Thoracic aorta (tissue), 2 donors: ENCODE measurements at regions not wholly inside any gene's neighbourhood (a gene's known extent, or its start where the extent isn't known, plus 50 kb on each side); places are given as distances from the start of the nearest gene placed in this dataset.
A peak's percentile ranks its signal among the peaks of the same experiment; 100 is the strongest.
"Not testable (repeated sequence)": the region's sequence is repeated elsewhere in the genome, so short reads cannot be mapped to it uniquely, and the experiment has no call there.

Experiments
- ATAC-seq: fragments of 150-250 bp; one replicate; pipeline ENCODE4 v1.8.0; 2017; ENCODE audit warnings: low read depth; ENCODE audit not compliant: insufficient number of reproducible peaks, low FRiP score
- DNase-seq: peaks from one replicate; pipeline ENCODE4 v3.0.0-alpha.2; 2020; ENCODE audit warnings: low spot score
- H3K27ac ChIP-seq, 2 donors: fragments of 200-600 bp; sonication (generic); 1 replicate in 1 of 2; 2 replicates in 1 of 2; pipeline ENCODE4 v1.5.1; 2016; ENCODE audit warnings: mild to moderate bottlenecking in 2 of 2, moderate library complexity in 2 of 2
- H3K27me3 ChIP-seq: fragments of 200-600 bp; sonication (generic); replicated peaks from 2 replicates; pipeline ENCODE4 v1.6.0; 2016; ENCODE audit warnings: mild to moderate bottlenecking; ENCODE audit not compliant: insufficient read depth
- H3K36me3 ChIP-seq: fragments of 200-600 bp; sonication (generic); one replicate; pipeline ENCODE4 v1.5.1; 2016
- H3K4me1 ChIP-seq, 2 donors: fragments of 200-600 bp; sonication (generic); 1 replicate in 1 of 2; 2 replicates in 1 of 2; pipeline versions ENCODE4 v1.5.1 to v1.6.0; 2016; ENCODE audit warnings: low read depth in 2 of 2, mild to moderate bottlenecking in 1 of 2; ENCODE audit not compliant: control insufficient read depth in 1 of 2
- H3K4me3 ChIP-seq: fragments of 200-600 bp; sonication (generic); 2 replicates; pipeline ENCODE4 v1.5.1; 2016; ENCODE audit warnings: mild to moderate bottlenecking
- H3K9me3 ChIP-seq: fragments of 200-600 bp; sonication (generic); 2 replicates; pipeline ENCODE4 v1.5.1; 2016
- CTCF ChIP-seq: fragments of 200-600 bp; sonication (generic); IDR thresholded peaks from one replicate; pipeline ENCODE4 v1.5.1; 2019; ENCODE audit warnings: antibody characterized with exemption

DNA sequence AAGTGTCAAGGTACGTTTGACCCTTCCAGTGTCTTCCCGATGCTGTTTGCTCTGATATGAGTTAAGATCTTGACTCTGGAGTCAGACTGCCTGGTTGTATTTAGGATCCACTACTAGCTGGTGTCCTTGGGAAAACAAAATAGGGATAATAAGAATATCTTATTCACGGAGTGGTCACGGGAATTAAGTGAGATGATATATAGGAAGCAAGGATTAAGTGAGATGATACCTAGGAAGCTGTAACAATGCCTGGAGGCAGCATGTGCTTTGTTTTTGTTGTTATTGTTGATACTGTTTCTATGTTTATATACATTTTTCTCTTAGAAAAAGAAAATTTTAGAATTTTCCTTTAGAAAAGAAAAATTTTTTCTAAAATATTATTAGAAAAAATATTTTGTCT lies 87.0 kb downstream of the LYZL1 start:
- Histone ChIP-seq H3K4me3 (no peak overlapping the region), H3K4me1 (peaks cover 0 to 3% of the 10 kb centered on the region in 2 donors), H3K36me3 (no peaks in the 10 kb centered on the region), H3K27ac (no peak overlapping the region), H3K9me3 (no peaks in the 10 kb centered on the region), H3K27me3 (no peaks in the 10 kb centered on the region)
- DNase-seq = no peak
- no peak for TF ChIP-seq CTCF
- ATAC-seq = no peak

DNA sequence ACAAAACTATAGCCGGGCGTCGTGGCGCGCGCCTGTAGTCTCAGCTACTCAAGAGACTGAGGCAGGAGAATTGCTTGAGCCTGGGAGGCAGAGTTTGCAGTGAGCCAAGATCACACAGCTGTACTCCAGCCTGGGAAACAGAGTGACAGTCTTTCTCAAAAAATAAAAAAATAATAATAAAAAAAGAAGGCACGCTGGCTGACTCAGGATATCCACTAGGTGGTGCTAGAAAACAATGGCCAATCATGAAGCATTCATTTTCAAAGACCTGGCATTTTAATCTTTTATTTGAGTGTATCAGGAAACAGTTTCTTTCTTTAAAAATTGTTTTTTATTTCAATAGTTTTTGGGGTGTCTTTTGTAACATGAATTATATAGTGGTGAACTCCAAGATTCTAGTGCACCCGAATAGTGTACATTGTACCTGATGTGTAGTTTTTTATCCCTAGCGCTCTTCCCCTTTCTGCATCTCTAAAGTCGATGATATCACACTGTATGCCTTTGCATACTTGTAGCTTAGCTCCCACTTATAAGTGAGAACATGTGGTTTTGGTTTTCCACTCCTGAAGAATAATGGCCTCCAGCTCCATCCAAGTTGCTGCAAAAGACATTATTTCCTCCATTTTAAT lies 88.6 kb downstream of the LYZL1 start:
- Histone ChIP-seq H3K36me3 (no peaks in the 10 kb centered on the region), H3K9me3 (no peaks in the 10 kb centered on the region), H3K4me1 (no peaks in the 10 kb centered on the region), H3K4me3 (no peak overlapping the region), H3K27ac (no peak overlapping the region), H3K27me3 (no peaks in the 10 kb centered on the region)
- ATAC-seq = no peak
- TF ChIP-seq CTCF = peak; percentile 67
- no peak for DNase-seq

DNA sequence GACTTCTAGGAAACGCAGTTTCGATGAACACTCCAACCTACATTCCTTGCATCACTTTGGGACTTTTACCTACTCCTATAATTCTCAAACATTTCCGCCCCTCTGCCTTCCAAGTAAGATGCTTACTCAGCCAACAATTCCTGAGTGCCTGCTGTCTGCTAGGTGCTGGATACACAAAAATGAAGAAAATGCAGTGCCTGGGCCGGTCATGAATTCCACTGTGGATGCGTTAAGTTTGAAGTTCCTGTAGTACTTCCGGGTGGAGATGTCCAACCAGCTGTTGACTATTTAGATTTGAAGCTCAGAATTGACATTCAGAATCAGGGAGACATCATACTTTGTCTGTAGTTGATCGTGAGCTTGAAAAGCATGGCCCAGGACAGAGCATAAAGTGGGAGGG lies 89.2 kb downstream of the LYZL1 start:
- no peak overlapping the region for H3K27ac ChIP-seq
- DNase-seq (no peak), ATAC-seq (no peak)
- TF ChIP-seq CTCF = no peak
- H3K36me3 ChIP-seq = no peaks in the 10 kb centered on the region
- H3K4me1 ChIP-seq = no peaks in the 10 kb centered on the region
- H3K27me3 ChIP-seq = no peaks in the 10 kb centered on the region
- no peak overlapping the region for H3K4me3 ChIP-seq
- H3K9me3 ChIP-seq = no peaks in the 10 kb centered on the region

GRCh38 chr10:29379208-29379607 lies 90.3 kb downstream of the LYZL1 start:
- DNase-seq = no peak
- TF ChIP-seq CTCF = no peak
- H3K27ac ChIP-seq = no peak overlapping the region
- H3K4me3 ChIP-seq = no peak overlapping the region
- no peaks in the 10 kb centered on the region for H3K36me3 ChIP-seq
- no peak for ATAC-seq
- no peaks in the 10 kb centered on the region for H3K4me1 ChIP-seq
- H3K9me3 ChIP-seq = no peaks in the 10 kb centered on the region
- H3K27me3 ChIP-seq = no peaks in the 10 kb centered on the region

DNA sequence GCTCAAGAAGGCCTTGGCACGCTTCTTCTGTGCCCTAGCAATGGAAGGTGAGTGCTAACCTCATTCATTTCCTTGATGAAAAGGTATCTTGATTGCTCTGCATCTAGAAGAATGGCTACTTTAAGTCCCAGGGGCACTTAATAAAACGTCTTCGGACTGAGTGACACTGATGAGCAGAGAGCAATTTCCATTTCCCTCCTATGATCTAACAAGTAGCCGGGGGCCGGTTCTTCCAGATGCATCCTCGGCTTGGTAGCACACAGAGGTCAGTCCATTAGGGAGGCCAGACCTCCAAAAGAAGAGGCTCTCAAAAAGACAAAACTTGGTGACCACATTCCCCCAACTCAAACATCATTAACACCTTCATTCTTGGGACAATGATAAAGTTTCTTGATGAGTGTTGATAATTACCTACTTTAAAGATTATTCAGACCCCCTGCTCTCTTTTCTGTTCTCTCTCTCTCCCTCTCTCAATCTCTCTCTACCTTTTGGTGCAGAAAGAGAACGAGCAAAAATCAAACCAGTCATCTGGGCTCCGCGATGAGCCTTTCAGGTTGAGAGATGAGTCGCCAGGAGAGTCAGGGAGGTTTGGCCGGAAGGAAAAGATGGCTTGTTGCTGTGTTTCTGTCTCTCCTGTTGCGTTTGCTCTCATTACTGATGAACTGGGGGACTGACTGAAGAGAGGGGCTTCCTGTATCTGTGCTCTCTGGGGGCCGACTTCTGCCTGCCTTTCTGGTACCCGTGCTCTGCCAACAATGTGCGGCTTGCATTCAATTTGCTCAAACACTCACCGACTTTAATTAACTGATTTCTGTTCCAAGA lies 91.1 kb downstream of the LYZL1 start:
- not testable (repeated sequence) for H3K4me3 ChIP-seq, H3K9me3 ChIP-seq, ATAC-seq, H3K27me3 ChIP-seq, H3K36me3 ChIP-seq, DNase-seq, H3K27ac ChIP-seq, H3K4me1 ChIP-seq

- not testable (repeated sequence) for H3K4me1 ChIP-seq, H3K4me3 ChIP-seq, DNase-seq, H3K27me3 ChIP-seq, H3K36me3 ChIP-seq, H3K27ac ChIP-seq, ATAC-seq, H3K9me3 ChIP-seq
Measured at GRCh38 chr10:29380599-29381511, 92.0 kb downstream of the LYZL1 start.
